HG03095 (cell line): ENCODE measurements at regions not wholly inside any gene's neighbourhood (a gene's known extent, or its start where the extent isn't known, plus 50 kb on each side); places are given as distances from the start of the nearest gene placed in this dataset.

Experiments
- ATAC-seq: cut with Tn5 transposase; IDR thresholded peaks from one replicate; pipeline ENCODE4 v1.9.1; 2021; ENCODE audit warnings: moderate library complexity; ENCODE audit not compliant: unreplicated experiment

DNA sequence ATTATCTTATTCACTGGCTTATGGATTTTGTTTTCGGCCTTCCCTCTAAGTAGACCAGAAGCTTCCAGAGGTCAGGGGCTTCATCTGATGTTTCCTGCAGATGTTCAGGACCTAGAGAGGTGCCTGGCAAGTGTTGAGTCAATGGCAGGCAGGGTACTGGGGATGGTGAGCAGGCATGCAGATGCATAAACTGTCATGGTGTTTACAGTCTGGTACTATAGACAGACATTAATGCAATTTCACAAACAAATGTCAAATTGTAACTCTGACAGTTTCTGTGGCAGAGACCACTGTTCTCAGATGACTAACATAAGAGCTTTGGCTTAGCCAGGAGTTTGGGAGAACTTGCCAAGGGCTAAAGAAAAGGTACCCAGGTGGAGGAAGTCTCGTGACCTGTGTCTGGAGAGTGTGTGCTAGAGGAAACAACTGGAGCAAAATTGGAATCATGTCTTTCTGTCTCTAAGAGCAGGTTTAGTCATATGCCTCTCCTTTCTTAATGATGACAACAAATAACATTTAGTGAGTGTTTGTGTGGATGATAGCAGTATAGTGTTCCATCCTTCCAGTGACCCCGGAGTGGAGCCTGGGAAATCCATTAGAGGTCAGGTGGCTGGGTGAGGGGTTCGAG is 53.7 kb upstream of the TRAK1 start:
- ATAC-seq, result no peak

DNA sequence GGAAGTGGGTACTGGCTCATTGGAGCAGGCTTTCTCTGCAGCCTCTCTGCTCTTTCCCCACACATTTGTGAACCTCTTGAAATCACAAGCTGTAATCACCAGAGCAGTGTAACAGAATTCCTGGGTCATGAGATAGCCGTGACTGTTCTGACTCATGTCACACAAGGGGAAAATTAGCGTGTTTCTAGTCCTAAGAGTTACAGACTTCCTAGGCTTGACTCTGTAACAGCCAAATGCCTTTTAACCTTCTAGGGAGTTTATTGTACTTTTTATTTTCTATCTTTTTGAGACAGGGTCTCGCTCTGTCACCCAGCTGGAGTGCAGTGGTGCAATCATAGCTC is 54.7 kb upstream of the TRAK1 start:
- no peak for ATAC-seq

DNA sequence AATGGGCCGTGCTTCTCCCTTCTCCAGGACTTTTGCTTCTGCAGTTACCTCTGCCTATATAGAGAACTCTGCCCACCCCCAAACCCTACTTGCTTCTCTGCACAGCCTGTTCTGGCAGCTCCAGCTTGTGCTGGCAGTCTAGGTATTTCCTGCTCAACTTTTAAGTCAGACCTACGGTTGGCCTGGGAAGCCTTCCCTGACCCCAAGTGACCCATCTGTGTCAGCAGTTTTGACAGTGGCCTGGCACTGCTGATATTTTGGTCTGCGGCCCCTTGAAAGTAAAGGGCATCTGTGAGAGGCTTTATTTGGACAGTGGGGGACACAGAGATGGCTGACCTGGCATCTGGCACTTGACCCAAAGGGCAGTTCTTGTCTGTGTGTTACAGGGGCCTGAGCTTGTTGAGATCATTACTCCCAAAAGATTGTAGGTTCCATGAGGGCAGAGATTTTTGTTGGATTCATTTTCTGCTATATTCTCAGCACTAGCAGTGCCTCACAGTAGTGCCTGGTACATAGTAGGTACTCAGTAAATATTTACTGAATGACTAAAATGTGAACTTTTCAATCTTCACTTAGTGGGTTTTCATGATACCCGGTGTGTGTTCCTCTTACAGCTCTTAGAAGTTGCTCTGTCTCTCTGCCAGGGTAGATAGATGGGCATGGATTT is 55.2 kb upstream of the TRAK1 start:
- no peak for ATAC-seq

DNA sequence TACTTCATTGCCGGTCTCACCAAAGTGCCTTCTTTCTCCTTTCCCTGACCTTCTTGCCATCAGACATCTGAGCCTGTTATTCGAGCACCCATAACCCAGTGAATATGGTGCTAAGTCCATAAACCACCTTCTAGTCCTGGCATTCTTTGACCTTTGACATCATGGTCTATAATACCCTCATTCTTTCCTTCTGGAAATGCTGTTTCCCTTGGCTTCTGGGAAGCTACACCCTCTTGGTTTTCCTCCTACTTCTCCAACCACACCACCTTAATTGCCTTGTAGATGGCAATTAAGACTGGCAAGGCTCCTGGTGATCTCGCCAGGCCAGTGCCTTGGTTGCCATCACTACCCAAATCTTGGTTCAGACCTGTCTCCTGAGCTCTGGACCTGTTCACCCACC is 56.1 kb upstream of the TRAK1 start:
- no peak for ATAC-seq

DNA sequence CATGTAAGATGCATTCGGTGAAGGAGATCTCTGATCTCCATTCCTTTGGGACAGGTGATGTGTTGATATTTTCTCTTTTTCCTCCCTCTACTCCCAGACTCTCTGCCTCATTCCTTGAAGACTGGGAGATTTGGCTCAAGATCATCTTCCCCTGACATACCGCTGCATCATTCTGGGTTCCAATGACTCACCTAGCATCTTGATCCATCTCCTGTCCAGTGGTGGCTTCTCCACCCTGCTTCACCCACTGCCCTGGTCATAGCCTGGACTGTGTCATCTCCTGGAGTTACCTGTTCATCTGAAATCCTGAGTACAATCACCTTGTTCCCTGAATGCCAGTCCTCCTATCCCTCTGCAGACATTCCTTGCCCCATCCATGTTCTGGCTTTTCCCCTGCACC is 57.4 kb upstream of the TRAK1 start:
- no peak for ATAC-seq

DNA sequence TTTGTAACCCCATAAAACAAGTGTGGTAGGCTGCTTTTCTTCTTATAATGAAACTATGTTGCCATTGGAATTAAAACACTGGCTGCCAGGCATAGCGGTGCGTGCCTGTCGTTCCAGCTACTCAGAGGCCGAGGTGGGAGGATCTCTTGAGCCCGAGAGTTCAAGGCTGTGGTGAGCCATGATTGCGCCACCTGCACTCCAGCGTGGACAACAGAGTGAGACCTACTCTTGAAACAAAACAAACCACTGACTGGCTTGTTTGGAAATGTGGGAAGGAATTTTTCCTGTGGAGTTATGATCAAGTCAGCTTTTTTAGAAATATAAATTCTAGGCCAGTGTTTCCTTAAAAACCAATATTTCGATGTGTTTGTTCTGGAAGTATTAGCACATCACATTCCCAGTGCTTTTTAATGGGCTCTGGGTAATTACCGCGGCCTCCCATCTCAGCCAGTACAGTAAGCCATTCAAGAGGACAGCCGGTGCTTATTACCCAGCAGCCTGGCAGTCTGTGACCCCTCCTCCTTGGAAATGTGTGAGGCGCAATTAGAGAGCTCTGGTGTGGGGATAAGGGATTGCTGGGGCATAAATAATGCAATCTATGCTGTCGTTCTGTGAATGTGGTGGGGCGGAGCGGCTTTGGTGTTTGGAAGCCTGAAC is 58.3 kb upstream of the TRAK1 start:
- ATAC-seq, result no peak

DNA sequence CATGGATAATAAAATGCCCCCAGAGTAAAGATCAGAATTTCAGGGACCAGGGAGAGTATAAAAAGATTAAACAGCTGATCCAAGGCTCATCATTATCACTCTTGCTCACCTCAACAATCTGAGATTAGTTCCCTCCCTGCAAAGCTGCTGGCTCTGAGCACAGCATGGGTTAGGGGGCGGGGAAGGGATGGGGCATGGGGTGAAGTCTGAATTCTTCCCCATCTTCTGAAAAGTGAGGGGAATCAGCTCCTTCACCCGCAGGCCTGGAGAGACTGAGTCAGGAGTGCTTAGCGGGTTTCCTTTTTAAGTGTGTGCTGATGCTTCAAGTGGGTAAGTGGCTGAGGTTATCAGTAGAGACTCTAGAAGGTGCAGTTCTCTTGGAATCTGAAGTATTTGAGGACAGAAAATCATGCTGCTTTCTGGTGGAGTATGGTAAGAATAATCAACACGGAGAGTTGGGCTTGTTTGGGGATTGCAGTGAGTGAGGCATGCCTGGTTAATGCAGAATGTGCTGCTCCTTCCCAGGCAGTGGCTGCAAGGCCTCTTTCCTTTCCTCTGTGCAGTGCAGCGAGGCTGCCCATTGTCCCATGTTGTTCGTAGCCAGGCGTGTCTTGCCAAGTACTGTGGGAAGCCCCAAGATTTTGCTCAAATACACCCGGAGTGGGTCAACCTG is 59.2 kb upstream of the TRAK1 start:
- ATAC-seq, result no peak

DNA sequence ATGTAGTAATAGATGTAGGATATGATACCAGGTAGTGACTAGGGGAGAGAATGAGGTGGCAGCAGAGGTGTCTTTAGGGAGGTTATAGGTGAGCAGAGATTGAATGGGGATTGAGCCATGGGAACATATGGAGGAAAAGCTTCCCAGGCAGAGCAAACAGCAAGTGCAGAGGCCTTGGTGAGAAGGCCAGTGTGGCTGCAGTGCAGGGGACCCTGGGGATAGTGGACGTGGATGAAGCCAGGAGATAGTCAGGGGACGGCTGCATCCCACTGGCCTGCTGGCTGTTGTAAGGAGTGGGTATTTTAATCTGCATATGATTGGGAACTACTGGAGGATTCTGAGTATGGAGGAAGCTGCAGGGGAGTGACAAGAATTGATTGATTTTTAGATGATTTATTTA is 62.7 kb upstream of the TRAK1 start:
- ATAC-seq, result no peak

DNA sequence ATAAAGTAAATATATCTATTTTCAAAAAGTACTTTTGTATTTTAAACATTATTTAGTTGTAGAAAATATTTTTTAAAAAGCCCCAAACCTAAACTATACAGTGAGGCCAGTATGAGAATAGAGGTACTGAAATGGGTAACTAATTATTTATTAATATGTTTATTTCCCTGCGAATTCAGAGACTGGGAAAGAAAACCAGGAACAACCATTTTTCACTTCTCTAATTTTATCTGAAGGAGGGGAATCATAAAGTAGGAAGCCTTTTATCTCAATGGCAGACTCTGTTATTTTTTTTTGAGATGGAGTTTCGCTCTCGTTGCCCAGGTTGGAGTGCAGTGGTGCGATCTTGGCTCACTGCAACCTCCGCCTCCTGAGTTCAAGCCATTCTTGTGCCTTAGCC is 63.6 kb upstream of the TRAK1 start:
- ATAC-seq, result no peak

DNA sequence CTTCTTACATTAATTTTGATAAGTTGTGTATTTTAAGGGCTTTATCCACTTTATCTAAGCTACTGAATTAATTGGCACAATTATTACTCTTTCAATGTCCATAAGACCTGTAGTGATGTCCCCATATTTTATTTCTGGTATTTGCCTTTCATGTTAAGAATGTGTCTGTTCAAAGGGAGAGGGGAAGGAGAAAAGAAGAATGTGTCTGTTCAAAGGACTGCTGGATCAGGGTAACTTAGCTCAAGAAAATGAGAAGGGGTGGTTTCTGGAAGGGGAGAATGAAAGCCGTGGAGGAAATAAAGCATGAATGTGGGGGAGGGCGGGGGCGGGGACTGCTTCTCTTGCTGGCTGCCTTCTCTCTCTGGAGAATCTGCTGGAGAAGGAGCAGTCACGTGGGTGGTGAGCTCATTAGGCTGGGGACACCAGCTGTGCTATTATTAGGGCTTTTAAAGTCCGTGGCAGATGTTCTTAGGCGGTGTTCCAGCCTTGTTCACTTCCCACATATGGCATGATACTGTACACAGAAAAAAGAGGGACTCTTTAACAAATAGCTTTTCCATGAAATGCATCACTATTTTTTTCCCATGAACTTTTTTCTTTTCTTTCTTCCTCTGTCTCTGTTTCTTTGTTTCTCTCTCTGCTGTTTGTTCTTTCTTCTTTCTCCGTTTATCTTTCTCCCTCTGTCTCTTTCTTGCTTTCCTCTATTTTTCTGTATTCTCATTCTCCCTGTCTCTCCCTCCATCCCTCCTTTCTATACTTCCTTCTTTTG is 63.7 kb upstream of the ULK4 start:
- ATAC-seq, result no peak

DNA sequence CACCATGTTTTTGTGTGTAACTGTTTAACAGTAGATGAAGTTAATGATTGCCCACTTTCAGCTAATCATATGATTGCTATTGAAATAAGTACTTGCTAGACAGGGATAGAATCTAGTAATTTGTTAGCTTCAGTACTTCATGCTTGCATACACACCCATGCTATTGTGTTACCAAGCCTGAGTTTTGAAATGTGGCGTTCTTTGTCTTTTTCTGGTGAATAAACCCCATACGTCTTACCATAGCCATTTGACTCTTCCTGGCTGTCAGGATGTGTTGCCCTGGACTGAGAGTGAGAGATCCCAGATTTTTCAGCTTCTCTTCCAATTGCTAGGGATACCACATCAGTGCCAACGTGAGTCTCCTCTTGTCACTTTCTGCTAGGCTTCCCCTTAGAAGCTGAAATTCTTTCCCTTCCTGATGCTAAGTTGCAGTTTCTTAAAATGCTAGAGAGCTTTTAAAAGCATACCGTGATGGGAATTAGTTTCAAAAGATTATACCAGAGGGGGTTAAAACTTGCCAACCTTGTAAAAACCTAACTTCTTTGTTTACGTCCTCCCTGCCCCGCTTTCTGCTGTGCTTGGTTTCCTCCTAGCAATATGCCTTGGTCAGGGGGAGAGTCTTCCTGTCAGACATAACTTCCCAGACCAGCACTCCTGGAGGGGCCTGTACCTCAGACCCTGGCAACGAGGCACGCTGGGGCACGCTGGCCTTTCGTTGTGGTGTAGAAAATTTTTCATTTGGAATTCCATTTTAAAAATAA is 62.9 kb upstream of the ULK4 start:
- no peak for ATAC-seq

DNA sequence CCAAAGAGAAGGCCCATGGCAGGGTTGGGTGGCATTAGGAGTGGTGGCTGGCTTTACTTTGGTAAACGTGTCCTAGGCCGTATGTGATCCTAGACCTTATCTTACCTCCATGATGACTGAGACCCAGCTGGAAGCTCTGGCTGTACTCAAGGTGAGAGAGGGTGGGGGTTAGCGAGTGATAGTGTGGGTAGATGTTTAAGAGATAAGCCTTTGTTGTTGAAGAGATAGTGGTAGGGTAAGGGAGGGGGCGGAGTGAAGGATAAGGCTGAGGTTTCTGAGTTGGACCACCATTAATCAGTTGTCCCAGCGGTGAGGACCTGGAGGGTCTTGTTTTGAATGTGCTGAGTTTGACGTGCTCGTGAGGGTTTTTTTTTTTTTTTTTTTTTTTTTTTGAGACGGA is 61.5 kb upstream of the ULK4 start:
- ATAC-seq, result no peak

DNA sequence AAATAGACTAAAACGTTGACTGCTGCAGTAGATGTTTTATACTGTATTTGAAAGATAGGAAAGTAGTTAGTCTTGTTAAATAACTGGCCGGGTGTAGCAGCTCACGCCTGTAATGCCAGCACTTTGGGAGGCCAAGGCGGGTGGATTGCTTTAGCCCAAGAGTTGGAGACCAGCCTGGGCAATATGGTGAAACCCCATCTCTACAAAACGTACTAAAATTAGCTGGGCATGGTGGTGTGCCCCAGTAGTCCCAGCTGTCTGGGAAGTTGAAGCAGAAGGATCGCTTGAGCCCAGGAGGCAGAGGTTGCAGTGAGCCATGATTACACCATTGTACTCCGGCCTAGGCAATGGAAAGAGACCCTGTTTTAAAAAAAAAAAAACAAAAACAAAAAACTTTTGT is 60.5 kb upstream of the ULK4 start:
- no peak for ATAC-seq

DNA sequence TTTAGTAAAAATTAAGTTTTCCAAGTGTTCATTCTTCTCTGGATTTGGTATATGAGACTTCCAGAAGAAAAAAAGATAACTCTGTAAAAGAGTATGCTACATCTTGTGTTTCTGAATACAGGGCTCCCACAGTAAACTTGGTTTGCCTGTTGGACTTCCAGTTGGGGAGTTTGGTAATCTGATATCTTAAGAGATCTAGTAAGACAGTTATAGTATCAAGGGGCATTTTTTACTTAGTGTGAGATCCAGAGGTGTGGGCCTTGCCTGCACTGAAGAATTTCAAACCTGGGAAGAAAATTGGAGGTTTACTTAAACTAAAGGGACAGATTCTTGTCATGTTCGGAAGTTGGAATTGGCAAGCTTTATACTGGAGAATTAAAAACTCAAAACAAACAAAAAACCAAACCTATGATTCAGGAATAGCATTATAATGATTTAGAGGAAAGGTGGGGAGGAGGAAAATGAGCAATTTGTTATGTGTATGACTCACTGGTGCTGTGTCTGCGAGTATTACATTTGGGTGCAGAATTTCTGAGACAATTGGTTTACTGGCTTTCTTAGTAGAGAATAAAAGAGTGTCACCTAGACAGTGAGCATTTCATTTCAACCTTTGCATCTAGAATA is 58.9 kb upstream of the ULK4 start:
- ATAC-seq, result no peak

DNA sequence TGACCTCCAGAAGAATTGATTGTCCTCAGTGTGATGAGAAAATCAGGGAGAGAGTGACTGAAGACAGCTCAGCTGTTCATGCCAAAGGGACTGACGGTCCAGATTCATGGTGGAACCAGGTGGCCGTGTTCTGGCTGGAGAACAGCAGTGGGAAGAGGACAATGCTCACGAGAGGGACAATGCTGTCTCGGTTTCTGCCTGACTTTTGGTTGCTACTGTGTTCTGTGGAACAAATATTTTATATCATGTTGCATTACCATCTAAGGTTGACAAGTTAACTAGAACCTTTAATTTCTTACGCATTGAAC is 58.0 kb upstream of the ULK4 start:
- no peak for ATAC-seq

DNA sequence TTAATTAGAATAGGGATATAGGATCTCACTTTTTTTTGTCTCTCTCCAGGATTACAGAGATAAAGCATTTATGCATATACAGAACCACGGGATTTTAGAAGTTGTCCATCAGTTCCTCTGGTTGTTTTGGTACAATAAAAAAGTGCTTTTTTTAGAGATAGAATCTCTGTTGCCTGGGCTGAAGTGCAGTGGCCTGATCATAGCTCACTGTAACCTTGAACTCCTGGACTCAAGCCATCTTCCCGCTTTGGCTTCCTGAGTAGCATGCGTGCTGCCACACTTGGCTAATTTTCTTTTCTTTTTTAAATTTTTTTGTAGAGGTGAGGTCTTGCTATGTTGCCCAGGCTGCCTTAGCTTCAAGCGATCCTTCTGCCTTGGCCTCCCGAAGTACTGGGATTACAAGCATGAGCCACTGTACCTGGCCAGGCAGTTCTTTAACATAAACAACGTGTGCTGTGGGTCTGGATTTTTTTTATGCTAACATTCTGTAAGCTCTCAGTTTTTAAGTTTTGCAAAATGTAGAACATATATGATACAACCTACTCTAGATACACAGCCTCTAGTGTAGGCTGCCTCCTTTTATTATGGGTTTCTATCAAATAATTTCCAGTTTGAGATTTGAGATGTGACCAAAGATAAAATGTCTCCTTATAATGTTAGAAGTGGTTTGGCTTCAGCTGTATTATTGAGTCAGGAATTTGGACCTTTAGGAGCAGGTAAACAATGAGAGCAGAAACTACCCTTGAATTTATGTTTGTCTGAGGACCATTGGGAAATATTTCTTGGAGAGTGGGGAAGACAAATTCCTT is 57.4 kb upstream of the ULK4 start:
- no peak for ATAC-seq

DNA sequence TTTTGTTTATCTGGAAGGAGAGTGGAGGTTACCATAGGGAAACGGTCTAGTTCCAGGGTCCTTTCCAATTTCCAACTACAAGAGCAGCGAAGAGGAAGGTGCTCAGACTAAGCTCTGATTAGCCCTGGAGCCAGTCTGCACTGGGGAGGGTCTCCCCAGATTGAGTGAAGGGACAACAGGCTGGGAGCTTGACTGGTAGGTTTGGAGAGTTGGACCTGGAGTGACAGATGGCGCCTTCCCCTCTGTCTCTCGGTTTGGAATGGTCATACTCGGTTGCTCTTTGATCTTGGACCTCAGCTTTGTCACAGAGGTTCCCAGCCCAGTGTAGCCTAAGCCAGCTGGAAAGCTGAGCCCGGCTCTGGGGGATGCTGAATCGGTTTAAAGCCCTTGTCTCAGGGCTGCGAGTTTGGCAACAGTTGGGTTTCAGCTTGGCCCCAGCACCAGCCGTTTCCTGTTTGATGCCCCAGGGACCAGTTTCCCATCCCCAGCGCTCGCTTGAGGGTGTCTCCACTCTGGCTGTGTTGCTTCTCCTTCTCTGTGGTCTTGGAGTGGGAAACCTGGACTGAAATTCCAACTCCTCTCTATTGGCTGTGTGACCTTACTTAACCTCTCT is 53.1 kb upstream of the ULK4 start:
- ATAC-seq, result no peak

DNA sequence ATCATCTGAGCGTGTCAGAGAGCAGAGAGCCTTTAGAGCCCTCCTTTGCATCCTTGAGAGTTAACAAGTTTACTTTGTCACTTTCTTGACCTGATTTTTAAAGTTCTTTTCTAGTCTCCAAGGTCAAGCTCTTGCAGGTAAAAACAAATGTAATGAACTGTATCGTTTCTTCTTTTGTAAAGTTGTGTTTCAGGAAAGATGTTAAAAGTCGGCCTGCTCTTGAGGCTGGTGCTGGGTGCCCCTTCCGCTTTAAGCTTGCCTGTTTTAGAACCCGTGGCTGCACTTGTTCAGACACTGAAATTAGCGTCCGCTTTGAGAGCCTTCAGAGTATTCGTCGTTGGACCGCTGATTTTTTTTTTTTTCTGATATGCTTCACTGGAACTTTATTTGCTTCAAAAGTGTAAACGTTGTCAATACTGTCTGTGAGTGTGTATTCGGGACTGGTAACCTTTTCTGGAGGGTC is 52.6 kb upstream of the ULK4 start:
- ATAC-seq, result no peak
